PC-3 (cell line): ENCODE measurements at regions not wholly inside any gene's neighbourhood (a gene's known extent, or its start where the extent isn't known, plus 50 kb on each side); places are given as distances from the start of the nearest gene placed in this dataset.

Source experiments
- ATAC-seq: fragments of 200-7000 bp; cut with Tn5 transposase; 2 replicates; pipeline ENCODE4 v1.9.1; 2020; ENCODE audit warnings: mild to moderate bottlenecking, moderate library complexity
- BruUV-seq: library from RNA; stranded (reverse); fragments of 400-500 nt; replicated peaks from 2 replicates; lab custom pipeline; 2021; lab: Mats Ljungman, UMichigan
- CTCF ChIA-PET: fragments of 300-600 bp; sonication (Branson Sonifier 250); formaldehyde crosslinking; loops from one replicate; lab custom pipeline; 2022; ENCODE audit warnings: antibody characterized with exemption; lab: Charles Lee
- POLR2A ChIA-PET: fragments of 300-600 bp; sonication (Branson Sonifier 250); formaldehyde crosslinking; loops from one replicate; lab custom pipeline; 2022; ENCODE audit warnings: antibody characterized with exemption; ENCODE audit not compliant: unreplicated experiment; lab: Charles Lee
- DNase-seq: peaks from one replicate; pipeline ENCODE4 v3.0.0-alpha.2; 2015
- H2AFZ ChIP-seq: fragments of 300-600 bp; sonication (generic); 2 replicates; pipeline ENCODE4 v1.6.0; 2016; ENCODE audit warnings: antibody characterized with exemption, low read length
- H3F3A ChIP-seq: fragments of 300-600 bp; sonication (generic); one replicate; pipeline ENCODE4 v1.6.0; 2017; ENCODE audit warnings: antibody characterized with exemption, low read length, control low read depth, mild to moderate bottlenecking; ENCODE audit not compliant: unreplicated experiment
- H3K27ac ChIP-seq: fragments of 300-600 bp; sonication (generic); 2 replicates; pipeline ENCODE4 v1.5.1; 2016; ENCODE audit warnings: mild to moderate bottlenecking, low read length
- H3K27me3 ChIP-seq: fragments of 300-600 bp; sonication (generic); 2 replicates; pipeline ENCODE4 v1.6.1; 2016; ENCODE audit warnings: low read length, mixed read lengths
- H3K36me3 ChIP-seq: fragments of 300-600 bp; sonication (generic); 2 replicates; pipeline ENCODE4 v1.6.1; 2016; ENCODE audit warnings: low read depth, mixed run types, low read length, mixed read lengths
- H3K4me1 ChIP-seq: fragments of 300-600 bp; sonication (generic); 2 replicates; pipeline ENCODE4 v1.5.1; 2016; ENCODE audit warnings: low read length; ENCODE audit not compliant: insufficient read depth
- H3K4me2 ChIP-seq: fragments of 300-600 bp; sonication (generic); 2 replicates; pipeline ENCODE4 v1.6.0; 2016; ENCODE audit warnings: low read length
- H3K4me3 ChIP-seq: fragments of 300-600 bp; sonication (generic); 2 replicates; pipeline ENCODE4 v1.5.1; 2016; ENCODE audit warnings: mild to moderate bottlenecking, low read length, mixed read lengths
- H3K79me2 ChIP-seq: fragments of 300-600 bp; sonication (generic); 2 replicates; pipeline ENCODE4 v1.6.1; 2017; ENCODE audit warnings: low read length, mixed read lengths
- H3K9ac ChIP-seq: fragments of 300-600 bp; sonication (generic); 2 replicates; pipeline ENCODE4 v1.6.0; 2016; ENCODE audit warnings: mild to moderate bottlenecking, low read length
- H3K9me2 ChIP-seq: fragments of 300-600 bp; sonication (generic); replicated peaks from 2 replicates; pipeline ENCODE4 v1.6.1; 2016; ENCODE audit warnings: mixed run types, low read length, mixed read lengths
- H3K9me3 ChIP-seq: fragments of 300-600 bp; sonication (generic); 2 replicates; pipeline ENCODE4 v1.6.1; 2016; ENCODE audit warnings: low read length, mixed read lengths
- H4K20me1 ChIP-seq: fragments of 300-600 bp; sonication (generic); 2 replicates; pipeline ENCODE4 v1.6.1; 2016; ENCODE audit warnings: low read length, mixed read lengths
- EZH2 ChIP-seq: fragments of 300-600 bp; sonication (generic); IDR thresholded peaks from one replicate; pipeline ENCODE4 v1.6.1; 2017; ENCODE audit warnings: antibody characterized with exemption, mild to moderate bottlenecking, low read length; ENCODE audit not compliant: unreplicated experiment
- EZH2phosphoT487 ChIP-seq: fragments of 300-600 bp; sonication (generic); IDR thresholded peaks from 2 replicates; pipeline ENCODE4 v1.6.1; 2018; ENCODE audit warnings: mild to moderate bottlenecking, antibody characterized with exemption, low read length, borderline replicate concordance
- intact Hi-C: fragments of 100-400 bp; cut with micrococcal nuclease; formaldehyde crosslinking; loops from 2 replicates; pipeline ENCODE4 v1.9.0; 2023
- TF ChIP-seq, protein P1 (sequence below): fragments of 300-600 bp; sonication (generic); conservative IDR thresholded peaks from 2 replicates; pipeline ENCODE4 v1.5.1; 2017; ENCODE audit warnings: antibody characterized with exemption, low read depth, mild to moderate bottlenecking, low read length

DNA sequence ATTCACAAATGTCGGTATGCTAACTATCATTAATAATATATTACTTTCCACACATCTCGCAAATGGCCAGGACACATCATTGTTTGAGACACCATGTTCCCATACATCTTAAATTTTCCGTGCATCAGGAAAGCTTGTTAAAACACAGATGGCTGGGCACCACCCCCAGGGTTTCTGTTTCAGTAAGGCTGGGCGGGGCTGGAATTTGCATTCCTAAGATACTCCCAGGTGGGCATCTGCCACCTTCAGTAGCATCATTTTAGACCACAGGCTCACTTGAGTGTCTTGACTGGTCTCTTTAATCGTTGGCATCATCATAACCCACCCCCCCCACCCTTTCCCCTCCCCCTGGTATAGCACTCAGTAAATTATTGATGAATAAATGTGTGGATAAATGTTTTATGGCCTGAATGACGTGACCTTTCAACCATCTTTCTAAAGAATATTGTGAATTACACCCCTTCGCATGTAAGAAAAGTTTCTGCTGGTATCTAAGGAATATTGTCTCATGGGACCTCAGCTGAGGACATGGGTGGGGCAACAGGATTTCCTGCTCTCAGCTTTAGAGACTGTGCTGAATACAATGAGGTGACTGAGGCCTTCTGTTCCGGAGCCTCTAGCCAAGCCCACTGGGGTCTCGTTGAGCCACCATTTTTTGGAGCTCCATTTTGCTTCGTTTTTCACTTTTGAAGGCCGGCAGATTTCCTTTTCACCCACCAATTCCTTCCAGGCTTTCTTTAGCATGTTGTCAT lies 124.1 kb upstream of the NEDD9 start:
- H3K79me2 ChIP-seq = no peaks in the 10 kb centered on the region
- no peaks in the 10 kb centered on the region for H4K20me1 ChIP-seq
- DNase-seq (no peak), ATAC-seq (no peak)
- H3K27me3 ChIP-seq = no peaks in the 10 kb centered on the region
- BruUV-seq = no TSS peak
- no peak for TF ChIP-seq EZH2
- TF ChIP-seq EZH2phosphoT487 = no peak
- TF ChIP-seq, protein P1, sequence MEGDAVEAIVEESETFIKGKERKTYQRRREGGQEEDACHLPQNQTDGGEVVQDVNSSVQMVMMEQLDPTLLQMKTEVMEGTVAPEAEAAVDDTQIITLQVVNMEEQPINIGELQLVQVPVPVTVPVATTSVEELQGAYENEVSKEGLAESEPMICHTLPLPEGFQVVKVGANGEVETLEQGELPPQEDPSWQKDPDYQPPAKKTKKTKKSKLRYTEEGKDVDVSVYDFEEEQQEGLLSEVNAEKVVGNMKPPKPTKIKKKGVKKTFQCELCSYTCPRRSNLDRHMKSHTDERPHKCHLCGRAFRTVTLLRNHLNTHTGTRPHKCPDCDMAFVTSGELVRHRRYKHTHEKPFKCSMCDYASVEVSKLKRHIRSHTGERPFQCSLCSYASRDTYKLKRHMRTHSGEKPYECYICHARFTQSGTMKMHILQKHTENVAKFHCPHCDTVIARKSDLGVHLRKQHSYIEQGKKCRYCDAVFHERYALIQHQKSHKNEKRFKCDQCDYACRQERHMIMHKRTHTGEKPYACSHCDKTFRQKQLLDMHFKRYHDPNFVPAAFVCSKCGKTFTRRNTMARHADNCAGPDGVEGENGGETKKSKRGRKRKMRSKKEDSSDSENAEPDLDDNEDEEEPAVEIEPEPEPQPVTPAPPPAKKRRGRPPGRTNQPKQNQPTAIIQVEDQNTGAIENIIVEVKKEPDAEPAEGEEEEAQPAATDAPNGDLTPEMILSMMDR = no peak
- no peaks in the 10 kb centered on the region for H3K9me3 ChIP-seq
- peaks cover 8% of the 10 kb centered on the region for H3K4me1 ChIP-seq
- H3F3A ChIP-seq = no peaks in the 10 kb centered on the region
- ChIA-PET POLR2A (no interaction called here), CTCF (no interaction called here)
- no peaks in the 10 kb centered on the region for H3K9me2 ChIP-seq
- H3K9ac ChIP-seq = no peak overlapping the region
- intact Hi-C loops = no loop called here
- peak overlapping the region; percentile 57 for H3K4me2 ChIP-seq
- H3K36me3 ChIP-seq = no peaks in the 10 kb centered on the region
- H3K4me3 ChIP-seq = no peak overlapping the region
- H2AFZ ChIP-seq = peak overlapping the region; percentile 69
- peak overlapping the region; percentile 19; the same call in 1 of the 2 replicates for H3K27ac ChIP-seq

DNA sequence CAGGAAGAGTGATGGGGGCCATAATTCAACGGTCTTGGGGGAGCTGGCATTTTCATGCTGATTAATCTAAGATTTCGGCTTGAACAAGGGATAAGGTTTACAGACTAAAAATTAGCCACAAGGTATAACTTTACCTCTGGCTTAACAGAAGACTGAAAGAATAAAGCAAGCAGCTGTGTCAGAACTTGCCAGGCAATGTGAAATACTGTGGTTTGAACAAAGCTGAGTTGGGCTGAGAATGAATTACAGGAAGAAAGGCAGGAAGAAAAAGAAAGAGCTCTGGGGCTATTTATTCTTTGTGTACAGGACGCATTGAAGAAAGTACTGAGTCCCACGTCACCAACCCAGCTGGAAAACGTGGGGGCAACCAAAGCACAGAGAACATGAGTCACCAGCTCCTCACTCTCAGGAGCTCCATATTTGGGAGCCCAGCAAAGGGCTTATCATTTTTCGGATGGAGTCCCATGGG lies 121.5 kb upstream of the NEDD9 start:
- no TSS peak for BruUV-seq
- H3F3A ChIP-seq = no peaks in the 10 kb centered on the region
- no peak for ATAC-seq
- no peaks in the 10 kb centered on the region for H3K9me3 ChIP-seq
- H4K20me1 ChIP-seq = no peaks in the 10 kb centered on the region
- no peaks in the 10 kb centered on the region for H3K36me3 ChIP-seq
- no peak overlapping the region for H3K4me3 ChIP-seq
- peaks cover 8% of the 10 kb centered on the region for H3K4me1 ChIP-seq
- no peaks in the 10 kb centered on the region for H3K79me2 ChIP-seq
- no peak overlapping the region for H3K27ac ChIP-seq
- no peak overlapping the region for H3K4me2 ChIP-seq
- H3K27me3 ChIP-seq = no peaks in the 10 kb centered on the region
- no peak overlapping the region for H3K9ac ChIP-seq
- ChIA-PET CTCF (no interaction called here), POLR2A (no interaction called here)
- H2AFZ ChIP-seq = no peak overlapping the region
- no peaks in the 10 kb centered on the region for H3K9me2 ChIP-seq
- no peak for DNase-seq
- TF ChIP-seq, protein P1 = no peak
- TF ChIP-seq EZH2phosphoT487 = no peak
- TF ChIP-seq EZH2 = no peak
- intact Hi-C loops = no loop called here

GRCh38 chr6:11350294-11350693 lies 117.8 kb upstream of the NEDD9 start:
- ChIA-PET CTCF (no interaction called here), POLR2A (no interaction called here)
- no TSS peak for BruUV-seq
- no peaks in the 10 kb centered on the region for H4K20me1 ChIP-seq
- DNase-seq (no peak), ATAC-seq (no peak)
- intact Hi-C loops = no loop called here
- no peak overlapping the region for H3K9ac ChIP-seq
- no peak overlapping the region for H2AFZ ChIP-seq
- no peaks in the 10 kb centered on the region for H3K36me3 ChIP-seq
- TF ChIP-seq, protein P1 = no peak
- TF ChIP-seq EZH2phosphoT487 = no peak
- no peak for TF ChIP-seq EZH2
- no peaks in the 10 kb centered on the region for H3K9me2 ChIP-seq
- H3K9me3 ChIP-seq = no peaks in the 10 kb centered on the region
- no peak overlapping the region for H3K4me2 ChIP-seq
- no peaks in the 10 kb centered on the region for H3K27me3 ChIP-seq
- peaks cover under 1% of the 10 kb centered on the region; the same call in 1 of the 2 replicates for H3K4me1 ChIP-seq
- no peak overlapping the region for H3K4me3 ChIP-seq
- H3F3A ChIP-seq = no peaks in the 10 kb centered on the region
- no peaks in the 10 kb centered on the region for H3K79me2 ChIP-seq
- H3K27ac ChIP-seq = no peak overlapping the region
